ENCODE measurements at regions not wholly inside any gene's neighbourhood (a gene's known extent, or its start where the extent isn't known, plus 50 kb on each side); places are given as distances from the start of the nearest gene placed in this dataset.

DNA sequence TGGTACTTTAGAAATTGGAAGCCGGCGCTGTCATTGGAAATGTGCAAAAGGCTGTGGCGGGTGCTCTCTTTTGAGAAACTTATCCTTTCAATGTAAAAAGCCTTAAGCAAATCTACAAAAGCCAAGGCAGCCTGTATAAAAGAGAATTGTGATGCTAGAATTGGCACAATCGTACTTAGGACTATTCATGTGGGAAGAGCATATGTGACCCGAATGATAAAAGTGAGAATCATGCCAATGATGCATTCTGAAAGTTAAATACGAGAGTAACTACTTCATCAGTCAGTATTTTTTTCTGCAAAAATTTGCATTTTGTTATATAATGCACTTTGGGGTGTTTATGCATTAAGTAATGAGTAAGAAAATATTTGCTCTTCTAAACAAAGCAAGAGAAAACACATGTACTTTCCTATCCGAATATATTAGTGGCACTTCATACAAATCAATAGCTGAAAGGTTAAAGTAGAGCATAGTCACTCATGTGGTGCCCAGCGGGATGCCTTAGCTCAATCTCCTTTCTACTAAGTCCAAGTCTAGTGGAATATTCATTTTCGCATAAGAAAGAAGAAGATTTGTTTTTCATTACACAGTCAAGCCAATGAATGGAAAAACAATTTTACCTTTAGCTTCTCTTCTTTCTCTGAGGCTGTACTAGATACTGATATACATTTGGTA lies 1256.6 kb upstream of the B3GALT2 start:
- TF ChIP-seq, protein P1, sequence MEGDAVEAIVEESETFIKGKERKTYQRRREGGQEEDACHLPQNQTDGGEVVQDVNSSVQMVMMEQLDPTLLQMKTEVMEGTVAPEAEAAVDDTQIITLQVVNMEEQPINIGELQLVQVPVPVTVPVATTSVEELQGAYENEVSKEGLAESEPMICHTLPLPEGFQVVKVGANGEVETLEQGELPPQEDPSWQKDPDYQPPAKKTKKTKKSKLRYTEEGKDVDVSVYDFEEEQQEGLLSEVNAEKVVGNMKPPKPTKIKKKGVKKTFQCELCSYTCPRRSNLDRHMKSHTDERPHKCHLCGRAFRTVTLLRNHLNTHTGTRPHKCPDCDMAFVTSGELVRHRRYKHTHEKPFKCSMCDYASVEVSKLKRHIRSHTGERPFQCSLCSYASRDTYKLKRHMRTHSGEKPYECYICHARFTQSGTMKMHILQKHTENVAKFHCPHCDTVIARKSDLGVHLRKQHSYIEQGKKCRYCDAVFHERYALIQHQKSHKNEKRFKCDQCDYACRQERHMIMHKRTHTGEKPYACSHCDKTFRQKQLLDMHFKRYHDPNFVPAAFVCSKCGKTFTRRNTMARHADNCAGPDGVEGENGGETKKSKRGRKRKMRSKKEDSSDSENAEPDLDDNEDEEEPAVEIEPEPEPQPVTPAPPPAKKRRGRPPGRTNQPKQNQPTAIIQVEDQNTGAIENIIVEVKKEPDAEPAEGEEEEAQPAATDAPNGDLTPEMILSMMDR (IDR thresholded peaks at IDR 0.05; ENCODE audit: insufficient read depth, low read length): no peak
- TF ChIP-seq, protein P2, sequence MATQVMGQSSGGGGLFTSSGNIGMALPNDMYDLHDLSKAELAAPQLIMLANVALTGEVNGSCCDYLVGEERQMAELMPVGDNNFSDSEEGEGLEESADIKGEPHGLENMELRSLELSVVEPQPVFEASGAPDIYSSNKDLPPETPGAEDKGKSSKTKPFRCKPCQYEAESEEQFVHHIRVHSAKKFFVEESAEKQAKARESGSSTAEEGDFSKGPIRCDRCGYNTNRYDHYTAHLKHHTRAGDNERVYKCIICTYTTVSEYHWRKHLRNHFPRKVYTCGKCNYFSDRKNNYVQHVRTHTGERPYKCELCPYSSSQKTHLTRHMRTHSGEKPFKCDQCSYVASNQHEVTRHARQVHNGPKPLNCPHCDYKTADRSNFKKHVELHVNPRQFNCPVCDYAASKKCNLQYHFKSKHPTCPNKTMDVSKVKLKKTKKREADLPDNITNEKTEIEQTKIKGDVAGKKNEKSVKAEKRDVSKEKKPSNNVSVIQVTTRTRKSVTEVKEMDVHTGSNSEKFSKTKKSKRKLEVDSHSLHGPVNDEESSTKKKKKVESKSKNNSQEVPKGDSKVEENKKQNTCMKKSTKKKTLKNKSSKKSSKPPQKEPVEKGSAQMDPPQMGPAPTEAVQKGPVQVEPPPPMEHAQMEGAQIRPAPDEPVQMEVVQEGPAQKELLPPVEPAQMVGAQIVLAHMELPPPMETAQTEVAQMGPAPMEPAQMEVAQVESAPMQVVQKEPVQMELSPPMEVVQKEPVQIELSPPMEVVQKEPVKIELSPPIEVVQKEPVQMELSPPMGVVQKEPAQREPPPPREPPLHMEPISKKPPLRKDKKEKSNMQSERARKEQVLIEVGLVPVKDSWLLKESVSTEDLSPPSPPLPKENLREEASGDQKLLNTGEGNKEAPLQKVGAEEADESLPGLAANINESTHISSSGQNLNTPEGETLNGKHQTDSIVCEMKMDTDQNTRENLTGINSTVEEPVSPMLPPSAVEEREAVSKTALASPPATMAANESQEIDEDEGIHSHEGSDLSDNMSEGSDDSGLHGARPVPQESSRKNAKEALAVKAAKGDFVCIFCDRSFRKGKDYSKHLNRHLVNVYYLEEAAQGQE (IDR thresholded peaks at IDR 0.05; ENCODE audit: insufficient replicate concordance, low read depth): no peak
- TF ChIP-seq POLR2AphosphoS5 (IDR thresholded peaks at IDR 0.05; ENCODE audit: low read depth): no peak

Data from HL-60 (cell line).